DOHH2 (cell line): ENCODE measurements at regions not wholly inside any gene's neighbourhood (a gene's known extent, or its start where the extent isn't known, plus 50 kb on each side); places are given as distances from the start of the nearest gene placed in this dataset.

Experiments used
- EZH2phosphoT487 ChIP-seq: fragments of 200-600 bp; sonication (generic); IDR thresholded peaks from 2 replicates; pipeline ENCODE4 v1.6.1; 2017; ENCODE audit warnings: borderline replicate concordance, mild to moderate bottlenecking, antibody characterized with exemption, low read length, moderate library complexity, mixed read lengths
- TF ChIP-seq, protein P1 (sequence below): fragments of 200-600 bp; sonication (generic); IDR thresholded peaks from one replicate; pipeline ENCODE4 v1.5.1; 2014; ENCODE audit warnings: antibody characterized with exemption, mild to moderate bottlenecking, low read depth, low read length; ENCODE audit not compliant: poor library complexity, severe bottlenecking

GRCh38 chr1:121472017-121472416, 287.2 kb downstream of the SRGAP2C start:
- TF ChIP-seq, protein P1, sequence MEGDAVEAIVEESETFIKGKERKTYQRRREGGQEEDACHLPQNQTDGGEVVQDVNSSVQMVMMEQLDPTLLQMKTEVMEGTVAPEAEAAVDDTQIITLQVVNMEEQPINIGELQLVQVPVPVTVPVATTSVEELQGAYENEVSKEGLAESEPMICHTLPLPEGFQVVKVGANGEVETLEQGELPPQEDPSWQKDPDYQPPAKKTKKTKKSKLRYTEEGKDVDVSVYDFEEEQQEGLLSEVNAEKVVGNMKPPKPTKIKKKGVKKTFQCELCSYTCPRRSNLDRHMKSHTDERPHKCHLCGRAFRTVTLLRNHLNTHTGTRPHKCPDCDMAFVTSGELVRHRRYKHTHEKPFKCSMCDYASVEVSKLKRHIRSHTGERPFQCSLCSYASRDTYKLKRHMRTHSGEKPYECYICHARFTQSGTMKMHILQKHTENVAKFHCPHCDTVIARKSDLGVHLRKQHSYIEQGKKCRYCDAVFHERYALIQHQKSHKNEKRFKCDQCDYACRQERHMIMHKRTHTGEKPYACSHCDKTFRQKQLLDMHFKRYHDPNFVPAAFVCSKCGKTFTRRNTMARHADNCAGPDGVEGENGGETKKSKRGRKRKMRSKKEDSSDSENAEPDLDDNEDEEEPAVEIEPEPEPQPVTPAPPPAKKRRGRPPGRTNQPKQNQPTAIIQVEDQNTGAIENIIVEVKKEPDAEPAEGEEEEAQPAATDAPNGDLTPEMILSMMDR = no peak
- no peak for TF ChIP-seq EZH2phosphoT487
